HEK293T (cell line): ENCODE measurements at regions not wholly inside any gene's neighbourhood (a gene's known extent, or its start where the extent isn't known, plus 50 kb on each side); places are given as distances from the start of the nearest gene placed in this dataset.
"Not testable (repeated sequence)": the region's sequence is repeated elsewhere in the genome, so short reads cannot be mapped to it uniquely, and the experiment has no call there.

Experiments
- ARNT ChIP-seq: fragments of 450-650 bp; IDR thresholded peaks from 2 replicates; pipeline ENCODE4 v1.6.1; 2017; ENCODE audit warnings: mild to moderate bottlenecking
- CTBP1 ChIP-seq: fragments of 450-650 bp; IDR thresholded peaks from 2 replicates; pipeline ENCODE4 v1.6.1; 2016; ENCODE audit warnings: borderline replicate concordance
- ELF4 ChIP-seq: fragments of 450-650 bp; IDR thresholded peaks from 2 replicates; pipeline ENCODE4 v1.6.1; 2017; ENCODE audit warnings: antibody characterized with exemption
- FOXA1 ChIP-seq: fragments of 450-650 bp; IDR thresholded peaks from 2 replicates; pipeline ENCODE4 v1.6.1; 2016; ENCODE audit warnings: mild to moderate bottlenecking
- FOXM1 ChIP-seq: fragments of 450-650 bp; IDR thresholded peaks from 2 replicates; pipeline ENCODE4 v1.6.1; 2017; ENCODE audit warnings: mild to moderate bottlenecking, borderline replicate concordance
- LEF1 ChIP-seq: fragments of 450-650 bp; IDR thresholded peaks from 2 replicates; pipeline ENCODE4 v1.6.1; 2017; ENCODE audit warnings: mild to moderate bottlenecking, borderline replicate concordance
- SP1 ChIP-seq: fragments of 450-650 bp; IDR thresholded peaks from 2 replicates; pipeline ENCODE4 v1.6.1; 2017
- TARDBP ChIP-seq: fragments of 450-650 bp; IDR thresholded peaks from 2 replicates; pipeline ENCODE4 v1.6.1; 2016
- ZNF384 ChIP-seq: fragments of 450-650 bp; IDR thresholded peaks from 2 replicates; pipeline ENCODE4 v1.6.1; 2016

DNA sequence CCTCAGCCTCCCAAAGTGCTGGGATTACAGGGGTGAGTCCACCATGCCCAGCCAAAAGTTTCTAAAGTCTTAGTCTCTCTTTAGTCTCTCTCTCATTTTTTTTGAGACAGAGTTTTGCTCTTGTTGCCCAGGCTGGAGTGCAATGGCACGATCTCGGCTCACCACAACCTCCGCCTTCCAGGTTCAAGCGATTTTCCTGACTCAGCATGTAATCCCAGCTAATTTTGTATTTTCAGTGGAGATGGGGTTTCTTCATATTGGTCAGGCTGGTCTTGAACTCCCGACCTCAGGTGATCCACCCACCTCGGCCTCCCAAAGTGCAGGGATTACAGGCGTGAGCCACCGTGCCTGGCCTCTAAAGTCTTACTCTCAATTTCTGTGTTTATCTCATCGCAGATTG, 100.1 kb upstream of the GRK3 start:
- TF ChIP-seq TARDBP, SP1, FOXA1, ELF4, FOXM1, ZNF384, CTBP1, ARNT, LEF1: not testable (repeated sequence)
